ENCODE measurements at regions not wholly inside any gene's neighbourhood (a gene's known extent, or its start where the extent isn't known, plus 50 kb on each side); places are given as distances from the start of the nearest gene placed in this dataset.

DNA sequence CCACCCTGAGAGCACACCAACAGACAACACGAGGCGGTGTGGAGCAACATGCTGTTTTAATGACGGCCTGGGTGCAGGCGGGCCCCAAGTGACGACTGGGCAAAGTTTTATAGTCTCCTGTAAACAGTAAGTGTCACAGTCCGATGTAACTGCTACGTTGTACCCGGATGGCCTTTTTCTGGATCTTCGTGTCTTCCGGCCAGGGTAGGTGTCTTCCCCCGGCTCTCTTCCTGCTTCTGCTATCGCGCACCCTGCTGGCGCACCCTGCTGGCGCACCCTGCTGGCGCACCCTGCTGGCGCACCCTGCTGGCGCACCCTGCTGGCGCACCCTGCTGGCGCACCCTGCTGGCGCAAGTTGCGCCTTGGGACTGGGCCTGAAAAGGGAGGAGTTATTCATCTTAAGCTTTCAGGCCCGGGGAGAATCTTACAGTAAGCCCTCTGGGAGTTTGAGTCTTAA lies 143.0 kb upstream of the TARS1 start:
- Mint-ChIP-seq H3K36me3 (ENCODE audit: insufficient read depth, unreplicated experiment) (no peaks in the 10 kb centered on the region), H3K4me1 (ENCODE audit: insufficient read depth, unreplicated experiment) (peaks cover 18% of the 10 kb centered on the region), H3K27ac (ENCODE audit: low read depth, unreplicated experiment) (no peak overlapping the region), H3K27me3 (ENCODE audit: insufficient read depth, unreplicated experiment) (no peaks in the 10 kb centered on the region), H3K4me3 (ENCODE audit: unreplicated experiment) (no peak overlapping the region), H3K9me3 (ENCODE audit: unreplicated experiment) (no peaks in the 10 kb centered on the region)
- ChIA-PET POLR2A (no interaction called here), CTCF (interaction anchor here (0.6 to 1.5 kb wide), 4 partner anchors 12 to 808 kb away, joined by 3 to 4 read pairs (median 4); no protein-coding TSS in a partner anchor)
- TF ChIP-seq, protein P1, sequence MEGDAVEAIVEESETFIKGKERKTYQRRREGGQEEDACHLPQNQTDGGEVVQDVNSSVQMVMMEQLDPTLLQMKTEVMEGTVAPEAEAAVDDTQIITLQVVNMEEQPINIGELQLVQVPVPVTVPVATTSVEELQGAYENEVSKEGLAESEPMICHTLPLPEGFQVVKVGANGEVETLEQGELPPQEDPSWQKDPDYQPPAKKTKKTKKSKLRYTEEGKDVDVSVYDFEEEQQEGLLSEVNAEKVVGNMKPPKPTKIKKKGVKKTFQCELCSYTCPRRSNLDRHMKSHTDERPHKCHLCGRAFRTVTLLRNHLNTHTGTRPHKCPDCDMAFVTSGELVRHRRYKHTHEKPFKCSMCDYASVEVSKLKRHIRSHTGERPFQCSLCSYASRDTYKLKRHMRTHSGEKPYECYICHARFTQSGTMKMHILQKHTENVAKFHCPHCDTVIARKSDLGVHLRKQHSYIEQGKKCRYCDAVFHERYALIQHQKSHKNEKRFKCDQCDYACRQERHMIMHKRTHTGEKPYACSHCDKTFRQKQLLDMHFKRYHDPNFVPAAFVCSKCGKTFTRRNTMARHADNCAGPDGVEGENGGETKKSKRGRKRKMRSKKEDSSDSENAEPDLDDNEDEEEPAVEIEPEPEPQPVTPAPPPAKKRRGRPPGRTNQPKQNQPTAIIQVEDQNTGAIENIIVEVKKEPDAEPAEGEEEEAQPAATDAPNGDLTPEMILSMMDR (IDR thresholded peaks at IDR 0.05; ENCODE audit: unreplicated experiment): peak; percentile 32
- DNase-seq (ENCODE audit: unreplicated experiment): no peak
- no TSS peak for BruUV-seq (replicated peaks)
- intact Hi-C loops (cut with micrococcal nuclease): no loop called here

DNA sequence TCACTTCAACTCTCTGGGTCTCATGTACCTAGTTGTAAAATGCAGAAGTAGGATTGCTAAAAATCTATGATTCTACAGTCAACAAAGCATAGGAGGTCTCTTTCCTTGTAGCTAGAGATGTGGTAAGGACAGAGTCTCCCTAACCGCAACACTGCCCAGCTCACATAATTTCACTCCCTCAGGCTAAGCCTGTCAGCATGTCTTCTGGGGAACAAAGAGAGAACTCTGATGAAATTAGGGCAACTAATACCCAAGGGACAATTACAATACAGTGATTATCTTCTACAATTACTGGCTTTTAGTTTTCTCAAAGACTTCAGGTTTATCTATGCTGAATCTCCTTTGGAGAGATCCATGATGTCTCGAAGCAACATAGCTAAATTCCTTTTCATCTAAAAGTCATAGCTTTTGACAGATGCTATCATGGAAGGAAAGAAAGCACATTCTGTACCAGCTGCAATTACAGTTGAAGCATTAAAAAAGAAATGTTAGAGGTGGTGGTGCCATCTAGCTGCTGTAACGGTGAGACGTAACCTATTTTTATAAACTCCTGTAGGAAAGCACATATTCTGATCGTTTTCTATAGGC lies 141.1 kb upstream of the TARS1 start:
- Mint-ChIP-seq H3K36me3 (ENCODE audit: insufficient read depth, unreplicated experiment) (no peaks in the 10 kb centered on the region), H3K27me3 (ENCODE audit: insufficient read depth, unreplicated experiment) (no peaks in the 10 kb centered on the region), H3K9me3 (ENCODE audit: unreplicated experiment) (no peaks in the 10 kb centered on the region), H3K4me3 (ENCODE audit: unreplicated experiment) (peak overlapping the region; percentile 26), H3K4me1 (ENCODE audit: insufficient read depth, unreplicated experiment) (peaks cover 18% of the 10 kb centered on the region), H3K27ac (ENCODE audit: low read depth, unreplicated experiment) (peak overlapping the region; percentile 69)
- ChIA-PET CTCF (interaction anchor here (0.5 to 4.0 kb wide), 46 partner anchors 9 to 710 kb away, joined by 3 to 27 read pairs (median 3); no protein-coding TSS in a partner anchor), POLR2A (interaction anchor here (0.6 to 3.0 kb wide), 11 partner anchors 9 to 338 kb away, joined by 3 to 25 read pairs (median 4); no protein-coding TSS in a partner anchor)
- intact Hi-C loops (cut with micrococcal nuclease): loop anchor here (1.0 to 5.0 kb wide), 4 partner anchors 118 to 590 kb away; no protein-coding TSS in a partner anchor
- BruUV-seq (replicated peaks): no TSS peak
- peak; percentile 77 for DNase-seq (ENCODE audit: unreplicated experiment)
- TF ChIP-seq, protein P1 (IDR thresholded peaks at IDR 0.05; ENCODE audit: unreplicated experiment): peak; percentile 50

DNA sequence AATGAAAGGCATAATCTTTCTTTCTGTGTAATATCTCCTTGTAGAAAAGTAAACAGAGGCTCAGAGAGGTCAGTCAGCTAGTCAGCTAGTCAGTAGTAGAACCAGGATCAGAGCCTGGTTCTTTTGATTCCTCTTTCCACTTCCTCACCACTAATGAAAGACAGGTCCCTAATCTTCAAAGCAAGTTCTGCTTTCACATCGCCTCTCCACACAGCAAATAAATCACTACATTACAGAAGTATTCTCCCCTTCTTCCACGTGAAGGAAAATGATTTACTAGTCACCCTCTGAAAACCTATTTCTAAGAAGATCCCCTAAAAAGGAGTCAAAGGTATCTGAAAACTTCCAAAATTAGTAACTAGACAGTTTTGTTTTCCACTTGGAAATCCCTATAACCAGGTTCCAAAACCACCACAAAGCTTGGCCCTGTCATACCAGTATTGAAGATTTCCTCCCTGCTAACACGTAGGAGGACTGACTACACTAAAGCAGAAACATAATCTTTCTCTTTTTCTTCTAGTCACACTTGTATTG lies 140.5 kb upstream of the TARS1 start:
- H3K4me3 Mint-ChIP-seq (ENCODE audit: unreplicated experiment): peak overlapping the region; percentile 26
- intact Hi-C loops (cut with micrococcal nuclease): loop anchor here (1.0 to 5.0 kb wide), 4 partner anchors 119 to 591 kb away; no protein-coding TSS in a partner anchor
- no peaks in the 10 kb centered on the region for H3K9me3 Mint-ChIP-seq (ENCODE audit: unreplicated experiment)

More for the DNA sequence above, 140.5 kb upstream of the TARS1 start:
- Mint-ChIP-seq H3K27ac (ENCODE audit: low read depth, unreplicated experiment) (peak overlapping the region; percentile 69), H3K36me3 (ENCODE audit: insufficient read depth, unreplicated experiment) (no peaks in the 10 kb centered on the region), H3K27me3 (ENCODE audit: insufficient read depth, unreplicated experiment) (no peaks in the 10 kb centered on the region), H3K4me1 (ENCODE audit: insufficient read depth, unreplicated experiment) (peaks cover 18% of the 10 kb centered on the region)
- BruUV-seq (replicated peaks): no TSS peak
- no peak for DNase-seq (ENCODE audit: unreplicated experiment)
- TF ChIP-seq, protein P1 (IDR thresholded peaks at IDR 0.05; ENCODE audit: unreplicated experiment): no peak
- POLR2A ChIA-PET: interaction anchor here (0.6 to 3.0 kb wide), 8 partner anchors 9 to 339 kb away, joined by 3 to 25 read pairs (median 4); no protein-coding TSS in a partner anchor
- CTCF ChIA-PET: interaction anchor here (0.6 to 4.0 kb wide), 36 partner anchors 9 to 710 kb away, joined by 3 to 27 read pairs (median 4); no protein-coding TSS in a partner anchor
